ENCODE measurements at regions not wholly inside any gene's neighbourhood (a gene's known extent, or its start where the extent isn't known, plus 50 kb on each side); places are given as distances from the start of the nearest gene placed in this dataset.

GRCh38 chr4:58732973-58733372, 1622.8 kb upstream of the IGFBP7 start:
- TF ChIP-seq EZH2phosphoT487 (IDR thresholded peaks at IDR 0.05; ENCODE audit: borderline replicate concordance, low read depth) (no peak), REST (IDR thresholded peaks at IDR 0.05; ENCODE audit: low read depth, low read length) (no peak), USF2 (IDR thresholded peaks at IDR 0.05; ENCODE audit: borderline replicate concordance, low read depth, low read length) (no peak), SIN3A (IDR thresholded peaks at IDR 0.05; ENCODE audit: borderline replicate concordance, low read depth, low read length) (no peak), MAX (IDR thresholded peaks at IDR 0.05; ENCODE audit: low read depth) (no peak), FOXM1 (IDR thresholded peaks at IDR 0.05; ENCODE audit: low read depth) (no peak), NRF1 (IDR thresholded peaks at IDR 0.05; ENCODE audit: low read depth, low read length) (no peak)
- TF ChIP-seq, protein P1, sequence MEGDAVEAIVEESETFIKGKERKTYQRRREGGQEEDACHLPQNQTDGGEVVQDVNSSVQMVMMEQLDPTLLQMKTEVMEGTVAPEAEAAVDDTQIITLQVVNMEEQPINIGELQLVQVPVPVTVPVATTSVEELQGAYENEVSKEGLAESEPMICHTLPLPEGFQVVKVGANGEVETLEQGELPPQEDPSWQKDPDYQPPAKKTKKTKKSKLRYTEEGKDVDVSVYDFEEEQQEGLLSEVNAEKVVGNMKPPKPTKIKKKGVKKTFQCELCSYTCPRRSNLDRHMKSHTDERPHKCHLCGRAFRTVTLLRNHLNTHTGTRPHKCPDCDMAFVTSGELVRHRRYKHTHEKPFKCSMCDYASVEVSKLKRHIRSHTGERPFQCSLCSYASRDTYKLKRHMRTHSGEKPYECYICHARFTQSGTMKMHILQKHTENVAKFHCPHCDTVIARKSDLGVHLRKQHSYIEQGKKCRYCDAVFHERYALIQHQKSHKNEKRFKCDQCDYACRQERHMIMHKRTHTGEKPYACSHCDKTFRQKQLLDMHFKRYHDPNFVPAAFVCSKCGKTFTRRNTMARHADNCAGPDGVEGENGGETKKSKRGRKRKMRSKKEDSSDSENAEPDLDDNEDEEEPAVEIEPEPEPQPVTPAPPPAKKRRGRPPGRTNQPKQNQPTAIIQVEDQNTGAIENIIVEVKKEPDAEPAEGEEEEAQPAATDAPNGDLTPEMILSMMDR (IDR thresholded peaks at IDR 0.05), result no peak

Data from SK-N-SH (cell line).